ENCODE measurements at regions not wholly inside any gene's neighbourhood (a gene's known extent, or its start where the extent isn't known, plus 50 kb on each side); places are given as distances from the start of the nearest gene placed in this dataset.

- TF ChIP-seq TAF15 (IDR thresholded peaks at IDR 0.05; ENCODE audit: low read depth, low read length, poor library complexity, severe bottlenecking) (no peak), ZNF792 (CRISPR knock-in tag; IDR thresholded peaks at IDR 0.05) (no peak), SMYD3 (CRISPR knock-in tag; IDR thresholded peaks at IDR 0.05) (no peak)
Measured at GRCh38 chr14:57038689-57039088, 228.4 kb upstream of the OTX2 start (continued).

DNA sequence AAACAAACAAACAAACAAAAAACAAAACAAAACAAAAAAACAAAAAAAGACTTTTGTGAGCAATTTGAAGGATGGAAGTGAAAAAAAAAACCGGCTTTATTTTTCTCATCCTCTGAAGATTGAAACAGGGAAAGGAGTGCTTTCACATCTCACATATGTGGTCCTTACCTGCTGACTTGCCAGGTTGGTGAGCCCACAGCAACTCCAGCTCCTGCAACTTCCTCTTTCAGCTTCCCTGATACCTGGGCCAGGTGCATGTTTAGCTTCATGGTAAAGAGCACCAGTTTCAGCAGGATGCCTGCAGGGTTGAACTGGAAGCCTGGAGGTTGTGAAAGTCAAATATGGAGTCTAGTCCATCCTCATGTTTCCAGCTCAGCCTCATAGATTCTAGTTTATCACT lies 221.2 kb upstream of the OTX2 start:
- Histone ChIP-seq H4K20me1 (ENCODE audit: insufficient read depth, low read length) (no peaks in the 10 kb centered on the region), H2AFZ (ENCODE audit: low read length) (no peak overlapping the region), H3K4me2 (ENCODE audit: low read depth, low read length) (no peak overlapping the region), H3K9me3 (ENCODE audit: low read length) (peaks cover 3% of the 10 kb centered on the region), H3K4me1 (ENCODE audit: insufficient read depth, low read length) (no peaks in the 10 kb centered on the region), H3K79me2 (ENCODE audit: insufficient read depth, low read length) (no peaks in the 10 kb centered on the region), H3K4me3 (replicated peaks in 1 of 3; ENCODE audit: insufficient read depth in 1 of 3, low read depth in 2 of 3, low read length in 3 of 3) (no peak overlapping the region), H3K27me3 (ENCODE audit: control insufficient read depth in 1 of 2, insufficient read depth in 2 of 2, low read length in 2 of 2) (no peaks in the 10 kb centered on the region), H3K27ac (ENCODE audit: extremely low read length, insufficient read depth, low read length) (no peak overlapping the region), H3K36me3 (replicated peaks in 1 of 2; ENCODE audit: control insufficient read depth in 1 of 2, insufficient read depth in 2 of 2, low read length in 2 of 2) (no peaks in the 10 kb centered on the region), H3K9ac (ENCODE audit: insufficient read depth, low read depth, low read length) (no peak overlapping the region)
- in situ Hi-C loops (cut with HindIII; ENCODE audit: extremely low pct_ligation_motif_present, low pct_unique_long_range_greater_than_20kb) (no loop called here), intact Hi-C loops (cut with micrococcal nuclease; ENCODE audit: unreplicated experiment) (no loop called here)
- POLR2A ChIA-PET: no interaction called here
- CTCF ChIA-PET (ENCODE audit: low intra/inter-chr PET ratio, low total read pairs): no interaction called here
- 10% methylated on average over 1 of the region's 1 CpG for WGBS (ENCODE audit: low lambda C conversion rate)
- no peak for TF ChIP-seq RFX3 (CRISPR knock-in tag; IDR thresholded peaks at IDR 0.05)
- DNase-seq (ENCODE audit: low spot score) (no peak), ATAC-seq (no peak), FAIRE-seq (no peak)
- no TSS peak for BruUV-seq (replicated peaks)

DNA sequence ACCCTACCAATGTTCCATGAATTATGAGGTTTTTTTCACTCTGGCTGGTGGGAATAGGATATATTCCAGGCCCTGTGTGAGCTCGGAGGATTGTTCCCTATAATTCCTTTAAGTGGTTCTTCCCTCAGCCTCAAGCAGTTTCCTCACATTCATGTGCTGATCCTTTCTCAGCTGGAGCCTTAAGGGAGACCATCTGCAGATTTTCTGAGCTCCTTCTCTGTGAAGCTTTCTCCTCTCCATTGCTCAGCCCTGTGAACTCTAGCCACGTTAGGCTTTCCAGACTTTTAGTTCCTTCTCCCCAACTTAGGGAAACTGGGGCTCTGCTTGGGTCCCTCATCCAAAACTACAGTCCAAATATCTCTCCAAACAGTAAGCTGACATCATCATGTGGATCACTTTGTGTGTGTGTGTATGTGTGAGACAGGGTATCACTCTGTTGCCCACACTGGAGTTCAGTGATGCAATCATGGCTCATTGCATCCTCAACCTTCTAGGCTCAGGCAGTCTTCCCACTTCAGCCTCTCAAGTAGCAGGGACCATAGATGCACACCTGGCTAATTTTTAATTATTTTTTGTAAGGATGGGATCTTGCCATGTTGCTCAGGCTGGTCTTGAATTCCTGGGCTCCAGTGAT lies 219.5 kb upstream of the OTX2 start:
- no peaks in the 10 kb centered on the region for H3K4me1 ChIP-seq (ENCODE audit: insufficient read depth, low read length)
- H3K27me3 ChIP-seq (ENCODE audit: control insufficient read depth in 1 of 2, insufficient read depth in 2 of 2, low read length in 2 of 2): no peaks in the 10 kb centered on the region
- in situ Hi-C loops (cut with HindIII; ENCODE audit: extremely low pct_ligation_motif_present, low pct_unique_long_range_greater_than_20kb): no loop called here
- FAIRE-seq (no peak), DNase-seq (ENCODE audit: low spot score) (no peak), ATAC-seq (no peak)
- POLR2A ChIA-PET: no interaction called here
- no peaks in the 10 kb centered on the region for H3K79me2 ChIP-seq (ENCODE audit: insufficient read depth, low read length)
- BruUV-seq (replicated peaks): no TSS peak
- H2AFZ ChIP-seq (ENCODE audit: low read length): no peak overlapping the region
- no peak overlapping the region for H3K4me2 ChIP-seq (ENCODE audit: low read depth, low read length)
- WGBS (ENCODE audit: low lambda C conversion rate): 0% methylated on average over 2 of the region's 2 CpGs
- no peaks in the 10 kb centered on the region for H3K36me3 ChIP-seq (replicated peaks in 1 of 2; ENCODE audit: control insufficient read depth in 1 of 2, insufficient read depth in 2 of 2, low read length in 2 of 2)
- intact Hi-C loops (cut with micrococcal nuclease; ENCODE audit: unreplicated experiment): no loop called here
- CTCF ChIA-PET (ENCODE audit: low intra/inter-chr PET ratio, low total read pairs): no interaction called here
- no peaks in the 10 kb centered on the region for H4K20me1 ChIP-seq (ENCODE audit: insufficient read depth, low read length)
- H3K9me3 ChIP-seq (ENCODE audit: low read length): peaks cover 3% of the 10 kb centered on the region
- no peak overlapping the region for H3K27ac ChIP-seq (ENCODE audit: extremely low read length, insufficient read depth, low read length)
- H3K9ac ChIP-seq (ENCODE audit: insufficient read depth, low read depth, low read length): no peak overlapping the region
- H3K4me3 ChIP-seq (replicated peaks in 1 of 3; ENCODE audit: insufficient read depth in 1 of 3, low read depth in 2 of 3, low read length in 3 of 3): no peak overlapping the region
- TF ChIP-seq STAT5B (CRISPR knock-in tag; IDR thresholded peaks at IDR 0.05) (no peak), RAD51 (IDR thresholded peaks at IDR 0.05; ENCODE audit: borderline replicate concordance) (no peak), RFXANK (CRISPR knock-in tag; IDR thresholded peaks at IDR 0.05) (no peak), ZNF777 (CRISPR knock-in tag; IDR thresholded peaks at IDR 0.05) (no peak), PRPF4 (IDR thresholded peaks at IDR 0.05; ENCODE audit: low read depth, low read length, poor library complexity, severe bottlenecking) (no peak), HNRNPH1 (optimal IDR thresholded peaks at IDR 0.05; ENCODE audit: low read depth, low read length) (no peak)
- TF ChIP-seq, protein P1, sequence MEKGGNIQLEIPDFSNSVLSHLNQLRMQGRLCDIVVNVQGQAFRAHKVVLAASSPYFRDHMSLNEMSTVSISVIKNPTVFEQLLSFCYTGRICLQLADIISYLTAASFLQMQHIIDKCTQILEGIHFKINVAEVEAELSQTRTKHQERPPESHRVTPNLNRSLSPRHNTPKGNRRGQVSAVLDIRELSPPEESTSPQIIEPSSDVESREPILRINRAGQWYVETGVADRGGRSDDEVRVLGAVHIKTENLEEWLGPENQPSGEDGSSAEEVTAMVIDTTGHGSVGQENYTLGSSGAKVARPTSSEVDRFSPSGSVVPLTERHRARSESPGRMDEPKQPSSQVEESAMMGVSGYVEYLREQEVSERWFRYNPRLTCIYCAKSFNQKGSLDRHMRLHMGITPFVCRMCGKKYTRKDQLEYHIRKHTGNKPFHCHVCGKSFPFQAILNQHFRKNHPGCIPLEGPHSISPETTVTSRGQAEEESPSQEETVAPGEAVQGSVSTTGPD (CRISPR knock-in tag; IDR thresholded peaks at IDR 0.05): no peak
- TF ChIP-seq, protein P2, sequence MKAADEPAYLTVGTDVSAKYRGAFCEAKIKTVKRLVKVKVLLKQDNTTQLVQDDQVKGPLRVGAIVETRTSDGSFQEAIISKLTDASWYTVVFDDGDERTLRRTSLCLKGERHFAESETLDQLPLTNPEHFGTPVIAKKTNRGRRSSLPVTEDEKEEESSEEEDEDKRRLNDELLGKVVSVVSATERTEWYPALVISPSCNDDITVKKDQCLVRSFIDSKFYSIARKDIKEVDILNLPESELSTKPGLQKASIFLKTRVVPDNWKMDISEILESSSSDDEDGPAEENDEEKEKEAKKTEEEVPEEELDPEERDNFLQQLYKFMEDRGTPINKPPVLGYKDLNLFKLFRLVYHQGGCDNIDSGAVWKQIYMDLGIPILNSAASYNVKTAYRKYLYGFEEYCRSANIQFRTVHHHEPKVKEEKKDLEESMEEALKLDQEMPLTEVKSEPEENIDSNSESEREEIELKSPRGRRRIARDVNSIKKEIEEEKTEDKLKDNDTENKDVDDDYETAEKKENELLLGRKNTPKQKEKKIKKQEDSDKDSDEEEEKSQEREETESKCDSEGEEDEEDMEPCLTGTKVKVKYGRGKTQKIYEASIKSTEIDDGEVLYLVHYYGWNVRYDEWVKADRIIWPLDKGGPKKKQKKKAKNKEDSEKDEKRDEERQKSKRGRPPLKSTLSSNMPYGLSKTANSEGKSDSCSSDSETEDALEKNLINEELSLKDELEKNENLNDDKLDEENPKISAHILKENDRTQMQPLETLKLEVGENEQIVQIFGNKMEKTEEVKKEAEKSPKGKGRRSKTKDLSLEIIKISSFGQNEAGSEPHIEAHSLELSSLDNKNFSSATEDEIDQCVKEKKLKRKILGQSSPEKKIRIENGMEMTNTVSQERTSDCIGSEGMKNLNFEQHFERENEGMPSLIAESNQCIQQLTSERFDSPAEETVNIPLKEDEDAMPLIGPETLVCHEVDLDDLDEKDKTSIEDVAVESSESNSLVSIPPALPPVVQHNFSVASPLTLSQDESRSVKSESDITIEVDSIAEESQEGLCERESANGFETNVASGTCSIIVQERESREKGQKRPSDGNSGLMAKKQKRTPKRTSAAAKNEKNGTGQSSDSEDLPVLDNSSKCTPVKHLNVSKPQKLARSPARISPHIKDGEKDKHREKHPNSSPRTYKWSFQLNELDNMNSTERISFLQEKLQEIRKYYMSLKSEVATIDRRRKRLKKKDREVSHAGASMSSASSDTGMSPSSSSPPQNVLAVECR (CRISPR knock-in tag; IDR thresholded peaks at IDR 0.05; ENCODE audit: borderline replicate concordance): no peak

Data from HepG2 (cell line).